ENCODE measurements at regions not wholly inside any gene's neighbourhood (a gene's known extent, or its start where the extent isn't known, plus 50 kb on each side); places are given as distances from the start of the nearest gene placed in this dataset.

- TF ChIP-seq CTCF (IDR thresholded peaks at IDR 0.05; ENCODE audit: insufficient read depth, low read length), result no peak
- DNase-seq (ENCODE audit: low read depth), result no peak
These were observed 134.9 kb upstream of the ADARB2 start for GRCh38 chr10:1872151-1872726.

GRCh38 chr10:1870491-1870890 lies 133.2 kb upstream of the ADARB2 start:
- DNase-seq (ENCODE audit: low read depth), result no peak
- TF ChIP-seq CTCF (IDR thresholded peaks at IDR 0.05; ENCODE audit: insufficient read depth, low read length), result no peak
- H3K4me3 ChIP-seq (ENCODE audit: low read depth, low read length), result no peak overlapping the region

More at GRCh38 chr10:1872151-1872726, 134.9 kb upstream of the ADARB2 start:
- H3K4me3 ChIP-seq (ENCODE audit: low read depth, low read length), result no peak overlapping the region

- DNase-seq (ENCODE audit: low read depth), result no peak
- H3K4me3 ChIP-seq (ENCODE audit: low read depth, low read length), result no peak overlapping the region
- no peak for TF ChIP-seq CTCF (IDR thresholded peaks at IDR 0.05; ENCODE audit: insufficient read depth, low read length)
These were observed 132.5 kb upstream of the ADARB2 start for GRCh38 chr10:1869861-1870260.

- no peak for DNase-seq (ENCODE audit: low read depth)
- no peak overlapping the region for H3K4me3 ChIP-seq (ENCODE audit: low read depth, low read length)
- no peak for TF ChIP-seq CTCF (IDR thresholded peaks at IDR 0.05; ENCODE audit: insufficient read depth, low read length)
These were observed 123.0 kb upstream of the ADARB2 start for GRCh38 chr10:1860351-1860750.

GRCh38 chr10:1858547-1858946 lies 121.2 kb upstream of the ADARB2 start:
- no peak for DNase-seq (ENCODE audit: low read depth)
- no peak for TF ChIP-seq CTCF (IDR thresholded peaks at IDR 0.05; ENCODE audit: insufficient read depth, low read length)
- no peak overlapping the region for H3K4me3 ChIP-seq (ENCODE audit: low read depth, low read length)

- DNase-seq (ENCODE audit: low read depth), result no peak
These were observed 120.7 kb upstream of the ADARB2 start for GRCh38 chr10:1858048-1858447.

More at GRCh38 chr10:1858048-1858447, 120.7 kb upstream of the ADARB2 start:
- no peak for TF ChIP-seq CTCF (IDR thresholded peaks at IDR 0.05; ENCODE audit: insufficient read depth, low read length)
- no peak overlapping the region for H3K4me3 ChIP-seq (ENCODE audit: low read depth, low read length)
